OCI-LY7 (cell line): ENCODE measurements at regions not wholly inside any gene's neighbourhood (a gene's known extent, or its start where the extent isn't known, plus 50 kb on each side); places are given as distances from the start of the nearest gene placed in this dataset.

Experiments
- BruUV-seq: library from RNA; stranded (reverse); fragments of 400-500 nt; replicated peaks from 2 replicates; lab custom pipeline; 2021; lab: Mats Ljungman, UMichigan
- CTCF ChIA-PET: fragments of 300-600 bp; sonication (Branson Sonifier 250); formaldehyde crosslinking; loops from one replicate; lab custom pipeline; 2022; ENCODE audit warnings: antibody characterized with exemption; ENCODE audit not compliant: unreplicated experiment; lab: Charles Lee
- POLR2A ChIA-PET: fragments of 300-600 bp; sonication (Branson Sonifier 250); formaldehyde crosslinking; loops from one replicate; lab custom pipeline; 2022; ENCODE audit warnings: antibody characterized with exemption; lab: Charles Lee
- DNase-seq: peaks from one replicate; pipeline ENCODE4 v3.0.0-alpha.2; 2015; ENCODE audit warnings: low spot score
- H2AFZ ChIP-seq: fragments of 200-600 bp; sonication (generic), shearing (Covaris generic); 2 replicates; pipeline ENCODE4 v1.6.1; 2014; ENCODE audit warnings: mild to moderate bottlenecking, antibody characterized with exemption, low read length, moderate library complexity
- H3K27ac ChIP-seq: fragments of 200-600 bp; sonication (generic); 2 replicates; pipeline ENCODE4 v1.5.1; 2014; ENCODE audit warnings: mixed run types, low read depth, mild to moderate bottlenecking, moderate library complexity, low read length, inconsistent platforms; ENCODE audit not compliant: poor library complexity, severe bottlenecking
- H3K36me3 ChIP-seq: fragments of 200-600 bp; sonication (generic); 2 replicates; pipeline ENCODE4 v1.6.1; 2014; ENCODE audit warnings: mild to moderate bottlenecking, antibody characterized with exemption, low read length, moderate library complexity, mixed read lengths; ENCODE audit not compliant: insufficient read depth
- H3K4me1 ChIP-seq: fragments of 200-600 bp; sonication (generic); 2 replicates; pipeline ENCODE4 v1.5.1; 2014; ENCODE audit warnings: mild to moderate bottlenecking, low read length; ENCODE audit not compliant: insufficient read depth, poor library complexity, severe bottlenecking
- H3K4me2 ChIP-seq: fragments of 200-600 bp; sonication (generic); 2 replicates; pipeline ENCODE4 v1.6.1; 2014; ENCODE audit warnings: mild to moderate bottlenecking, low read length
- H3K4me3 ChIP-seq: fragments of 200-600 bp; sonication (generic); 2 replicates; pipeline ENCODE4 v1.5.1; 2014; ENCODE audit warnings: mild to moderate bottlenecking, low read depth, low read length; ENCODE audit not compliant: poor library complexity, severe bottlenecking
- H3K79me2 ChIP-seq: fragments of 200-600 bp; sonication (generic); 2 replicates; pipeline ENCODE4 v1.6.1; 2016; ENCODE audit warnings: low read depth, mild to moderate bottlenecking, low read length, moderate library complexity, mixed read lengths; ENCODE audit not compliant: insufficient read depth
- H3K9me2 ChIP-seq: fragments of 200-600 bp; sonication (generic); 2 replicates; pipeline ENCODE4 v1.6.1; 2016; ENCODE audit warnings: mild to moderate bottlenecking, low read length, mixed read lengths; ENCODE audit not compliant: insufficient read depth
- H3K9me3 ChIP-seq: fragments of 200-600 bp; sonication (generic); 2 replicates; pipeline ENCODE4 v1.6.1; 2014; ENCODE audit warnings: mild to moderate bottlenecking, mixed run types, low read length, mixed read lengths
- H4K20me1 ChIP-seq: fragments of 200-600 bp; sonication (generic); 2 replicates; pipeline ENCODE4 v1.6.1; 2014; ENCODE audit warnings: mild to moderate bottlenecking, antibody characterized with exemption, low read length, moderate library complexity, mixed read lengths; ENCODE audit not compliant: insufficient read depth
- CTCF ChIP-seq: fragments of 200-600 bp; sonication (generic); conservative IDR thresholded peaks from 2 replicates; pipeline ENCODE4 v1.5.1; 2014; ENCODE audit warnings: mild to moderate bottlenecking, antibody characterized with exemption, low read length, moderate library complexity, mixed read lengths
- EZH2phosphoT487 ChIP-seq: fragments of 200-600 bp; sonication (generic); IDR thresholded peaks from 2 replicates; pipeline ENCODE4 v1.6.1; 2018; ENCODE audit warnings: low read depth, borderline replicate concordance, mild to moderate bottlenecking, mixed run types, antibody characterized with exemption, low read length, moderate library complexity, mixed read lengths
- intact Hi-C: fragments of 100-400 bp; cut with micrococcal nuclease; formaldehyde crosslinking; loops from one replicate; pipeline ENCODE4 v1.10.0; 2022; ENCODE audit not compliant: unreplicated experiment

DNA sequence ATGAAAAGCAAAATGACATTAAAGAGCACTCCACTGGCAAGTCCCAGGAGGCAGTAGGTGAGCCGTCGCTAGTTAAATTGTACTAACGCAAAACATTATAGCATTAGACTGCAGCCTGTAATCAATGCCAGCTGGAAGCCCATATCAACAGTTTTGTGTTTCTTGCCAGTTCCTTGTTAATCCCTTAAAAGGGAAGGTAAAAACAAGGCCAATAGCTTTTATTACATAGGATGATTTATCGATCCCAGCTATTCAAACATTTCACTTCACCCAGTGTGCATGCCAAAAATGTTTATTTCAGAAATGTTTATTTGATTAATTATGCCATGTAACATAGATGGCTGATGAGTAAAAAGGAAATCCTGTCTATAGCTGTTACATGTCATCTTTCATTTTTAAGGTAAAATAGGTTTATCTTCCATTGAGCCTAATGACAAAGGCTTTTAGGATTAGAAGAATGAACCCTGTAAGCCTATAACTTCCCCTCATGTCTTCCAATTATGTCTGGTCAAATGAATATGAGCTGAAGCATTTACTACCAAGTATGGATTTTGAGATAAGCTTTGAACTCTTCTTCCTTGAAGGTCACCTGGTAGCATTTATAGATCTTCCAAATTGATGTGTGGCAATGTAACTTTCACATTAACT lies 591.2 kb downstream of the RNF144A start:
- intact Hi-C loops = no loop called here
- H3K27ac ChIP-seq = no peak overlapping the region
- no peaks in the 10 kb centered on the region for H3K79me2 ChIP-seq

DNA sequence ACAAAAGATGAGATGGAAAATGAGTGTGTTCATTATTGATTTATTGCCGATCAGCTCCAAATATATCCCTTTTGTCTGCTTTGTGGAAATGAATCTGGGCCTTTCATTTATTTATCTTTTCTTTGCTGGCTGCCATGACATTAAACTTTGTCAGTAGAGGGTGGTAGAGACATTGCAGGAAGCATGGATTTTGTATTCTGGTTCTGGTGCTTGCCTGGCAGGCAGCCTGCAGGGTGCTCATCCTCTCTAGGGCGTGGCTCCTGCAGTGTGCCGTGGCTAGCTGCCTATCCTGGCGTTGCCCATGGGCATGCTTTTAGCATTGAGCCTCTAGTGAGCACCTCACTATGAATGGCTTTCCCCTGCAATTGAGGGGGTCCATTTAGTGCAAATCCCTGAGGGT lies 593.1 kb downstream of the RNF144A start:
- Histone ChIP-seq H3K9me2 (no peaks in the 10 kb centered on the region), H3K4me1 (peaks cover 5% of the 10 kb centered on the region), H2AFZ (no peak overlapping the region), H3K9me3 (no peaks in the 10 kb centered on the region), H3K4me2 (no peak overlapping the region), H3K4me3 (no peak overlapping the region), H3K79me2 (no peaks in the 10 kb centered on the region), H4K20me1 (no peaks in the 10 kb centered on the region), H3K36me3 (no peaks in the 10 kb centered on the region), H3K27ac (no peak overlapping the region)
- CTCF ChIA-PET = no interaction called here
- no peak for TF ChIP-seq EZH2phosphoT487
- TF ChIP-seq CTCF = peak; percentile 46; the same call in 1 of the 2 replicates
- BruUV-seq = no TSS peak
- intact Hi-C loops = no loop called here
- DNase-seq = no peak
- POLR2A ChIA-PET = interaction anchor here (1.1 to 1.2 kb wide), 2 partner anchors 10 to 11 kb away, joined by 3 to 4 read pairs; no protein-coding TSS in a partner anchor

More for the DNA sequence above, 591.2 kb downstream of the RNF144A start:
- Histone ChIP-seq H4K20me1 (no peaks in the 10 kb centered on the region), H2AFZ (no peak overlapping the region), H3K36me3 (no peaks in the 10 kb centered on the region), H3K4me3 (no peak overlapping the region), H3K9me3 (no peaks in the 10 kb centered on the region), H3K4me2 (no peak overlapping the region), H3K9me2 (no peaks in the 10 kb centered on the region), H3K4me1 (no peaks in the 10 kb centered on the region)
- ChIA-PET POLR2A (interaction anchor here (0.7 to 1.1 kb wide), 2 partner anchors 14 to 1484 kb away, joined by 3 to 5 read pairs; no protein-coding TSS in a partner anchor), CTCF (no interaction called here)
- no peak for DNase-seq
- no TSS peak for BruUV-seq
- TF ChIP-seq EZH2phosphoT487 (no peak), CTCF (no peak)

- Histone ChIP-seq H3K36me3 (no peaks in the 10 kb centered on the region), H3K4me2 (no peak overlapping the region), H2AFZ (no peak overlapping the region), H3K4me3 (no peak overlapping the region), H3K4me1 (peaks cover 31% of the 10 kb centered on the region), H3K9me2 (no peaks in the 10 kb centered on the region), H3K9me3 (no peaks in the 10 kb centered on the region), H3K27ac (no peak overlapping the region), H4K20me1 (no peaks in the 10 kb centered on the region), H3K79me2 (no peaks in the 10 kb centered on the region)
- no peak for TF ChIP-seq EZH2phosphoT487
- no peak for TF ChIP-seq CTCF
- no TSS peak for BruUV-seq
- POLR2A ChIA-PET = no interaction called here
- CTCF ChIA-PET = no interaction called here
- intact Hi-C loops = no loop called here
- DNase-seq = no peak
Observed at GRCh38 chr2:7513834-7514233, 596.6 kb downstream of the RNF144A start.
